Activated naive CD8-positive, alpha-beta T cell (primary cell): ENCODE measurements at regions not wholly inside any gene's neighbourhood (a gene's known extent, or its start where the extent isn't known, plus 50 kb on each side); places are given as distances from the start of the nearest gene placed in this dataset.
A peak's percentile ranks its signal among the peaks of the same experiment; 100 is the strongest.

Experiments used
- H3K27ac Mint-ChIP-seq: one replicate; pipeline ENCODE4 v1.8.0; 2021; ENCODE audit warnings: mixed read lengths
- H3K27me3 Mint-ChIP-seq: one replicate; pipeline ENCODE4 v1.8.0; 2021; ENCODE audit warnings: mixed read lengths
- H3K36me3 Mint-ChIP-seq: one replicate; pipeline ENCODE4 v1.8.0; 2021; ENCODE audit warnings: mixed read lengths
- H3K4me1 Mint-ChIP-seq: one replicate; pipeline ENCODE4 v1.8.0; 2021; ENCODE audit warnings: low read depth, mixed read lengths
- H3K4me3 Mint-ChIP-seq: one replicate; pipeline ENCODE4 v1.8.0; 2021; ENCODE audit warnings: mild to moderate bottlenecking, mixed read lengths
- H3K9me3 Mint-ChIP-seq: one replicate; pipeline ENCODE4 v1.8.0; 2021; ENCODE audit warnings: low read depth, mixed read lengths

DNA sequence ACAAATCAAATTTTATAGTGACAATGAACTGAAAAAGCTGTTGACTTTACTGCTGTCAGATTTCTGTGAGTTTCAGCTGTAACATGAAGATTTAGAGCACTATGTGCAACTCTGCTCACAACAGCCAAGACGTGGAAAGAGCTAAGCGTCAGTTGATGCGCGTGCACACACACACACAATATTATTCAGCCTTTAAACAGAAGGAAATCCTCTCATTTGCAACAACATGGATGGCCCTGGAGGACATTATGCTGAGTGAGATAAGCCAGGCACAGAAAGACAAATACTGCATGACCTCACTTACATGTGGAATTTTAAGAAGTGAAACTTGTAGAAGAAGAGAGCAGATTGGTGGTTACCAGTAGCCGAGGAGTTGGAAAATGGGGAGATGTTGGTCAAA, 82.8 kb upstream of the FRMD4A start:
- no peak overlapping the region for H3K4me3 Mint-ChIP-seq
- peaks cover 41% of the 10 kb centered on the region for H3K27me3 Mint-ChIP-seq
- H3K9me3 Mint-ChIP-seq, result peaks cover 8% of the 10 kb centered on the region
- H3K4me1 Mint-ChIP-seq, result peaks cover 27% of the 10 kb centered on the region
- H3K36me3 Mint-ChIP-seq, result no peaks in the 10 kb centered on the region
- no peak overlapping the region for H3K27ac Mint-ChIP-seq

DNA sequence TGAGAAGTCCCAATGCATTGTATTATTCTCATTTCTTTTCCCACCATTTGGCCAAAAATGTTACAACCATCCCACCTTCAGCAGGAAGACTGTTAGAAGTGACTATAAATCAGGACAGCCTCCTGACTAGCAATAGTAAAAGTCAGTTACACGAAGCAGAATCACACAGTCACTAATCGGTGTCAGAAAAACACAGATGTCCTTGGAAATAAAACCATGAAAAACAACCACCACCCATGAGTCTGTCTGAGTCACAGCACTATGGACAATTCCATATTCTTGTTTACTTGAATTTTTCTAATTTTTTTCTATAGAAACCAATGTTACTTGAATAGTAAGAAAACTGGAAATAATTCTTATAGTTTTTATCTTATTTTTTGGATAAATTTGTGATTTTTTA, 81.9 kb upstream of the FRMD4A start:
- Mint-ChIP-seq H3K9me3 (peaks cover 8% of the 10 kb centered on the region), H3K4me3 (no peak overlapping the region), H3K27me3 (peaks cover 37% of the 10 kb centered on the region), H3K36me3 (no peaks in the 10 kb centered on the region), H3K27ac (no peak overlapping the region), H3K4me1 (peaks cover 33% of the 10 kb centered on the region)

DNA sequence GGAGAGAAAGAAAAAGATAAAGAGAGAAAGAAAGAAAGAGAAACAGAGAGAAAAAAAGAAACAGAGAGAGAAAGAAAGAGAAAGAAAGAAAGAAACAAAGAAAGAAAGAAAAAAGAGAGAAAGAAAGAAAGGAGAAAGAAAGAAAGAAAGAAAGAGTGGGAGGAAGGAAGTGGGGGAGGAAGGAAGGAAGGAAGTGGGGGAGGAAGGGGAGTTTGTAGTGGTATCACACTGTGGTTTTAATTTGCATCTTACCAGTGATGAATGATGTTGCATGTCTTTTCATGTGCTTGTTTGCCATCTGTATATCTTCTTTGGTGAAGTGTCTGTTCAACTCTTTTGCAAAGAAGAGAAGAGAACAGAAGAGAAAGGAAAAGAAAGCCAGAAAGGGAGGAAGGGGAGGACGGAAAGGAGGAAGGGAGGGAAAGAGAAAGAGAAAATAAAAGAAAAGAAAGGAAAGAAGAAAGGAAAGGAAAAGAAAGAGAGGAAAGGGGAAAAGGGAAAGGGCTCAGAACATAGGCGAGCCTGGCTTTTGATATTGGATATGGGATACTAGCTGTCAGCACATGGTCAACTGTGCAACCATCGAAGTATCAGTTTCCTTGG, 79.2 kb upstream of the FRMD4A start:
- Mint-ChIP-seq H3K4me1 (peaks cover 31% of the 10 kb centered on the region), H3K9me3 (peaks cover 8% of the 10 kb centered on the region), H3K27me3 (peaks cover 37% of the 10 kb centered on the region), H3K27ac (peak overlapping the region; percentile 96), H3K4me3 (peak overlapping the region; percentile 70), H3K36me3 (no peaks in the 10 kb centered on the region)

GRCh38 chr10:14409247-14409646, 78.5 kb upstream of the FRMD4A start:
- peaks cover 31% of the 10 kb centered on the region for H3K4me1 Mint-ChIP-seq

DNA sequence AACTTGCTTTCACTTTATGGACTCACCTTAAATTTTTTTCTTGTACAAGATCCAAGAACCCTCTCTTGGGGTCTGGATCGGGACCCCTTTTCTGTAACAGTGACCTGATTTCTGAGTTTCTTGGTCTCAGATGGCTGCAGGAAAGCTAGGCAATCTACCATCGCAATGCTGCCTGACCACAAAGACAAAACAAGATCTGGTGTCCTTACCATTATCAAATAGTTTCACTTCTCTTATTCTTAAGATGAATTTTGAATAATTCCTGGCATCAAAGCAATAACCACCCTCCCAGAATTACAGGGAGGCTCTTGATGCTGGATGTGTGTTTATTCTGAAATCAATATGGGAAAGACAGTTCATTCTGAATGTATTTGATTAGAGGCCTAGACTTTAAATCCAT, 77.4 kb upstream of the FRMD4A start:
- Mint-ChIP-seq H3K36me3 (no peaks in the 10 kb centered on the region), H3K9me3 (peaks cover 8% of the 10 kb centered on the region), H3K4me3 (no peak overlapping the region), H3K27me3 (peaks cover 34% of the 10 kb centered on the region), H3K4me1 (peaks cover 31% of the 10 kb centered on the region), H3K27ac (no peak overlapping the region)

More at GRCh38 chr10:14409247-14409646, 78.5 kb upstream of the FRMD4A start:
- Mint-ChIP-seq H3K36me3 (no peaks in the 10 kb centered on the region), H3K27ac (peak overlapping the region; percentile 96), H3K4me3 (peak overlapping the region; percentile 51), H3K27me3 (peaks cover 38% of the 10 kb centered on the region), H3K9me3 (peaks cover 8% of the 10 kb centered on the region)

GRCh38 chr10:14407567-14407966, 76.8 kb upstream of the FRMD4A start:
- Mint-ChIP-seq H3K27me3 (peaks cover 35% of the 10 kb centered on the region), H3K27ac (no peak overlapping the region), H3K4me1 (peaks cover 31% of the 10 kb centered on the region), H3K9me3 (peaks cover 8% of the 10 kb centered on the region), H3K36me3 (no peaks in the 10 kb centered on the region), H3K4me3 (no peak overlapping the region)

DNA sequence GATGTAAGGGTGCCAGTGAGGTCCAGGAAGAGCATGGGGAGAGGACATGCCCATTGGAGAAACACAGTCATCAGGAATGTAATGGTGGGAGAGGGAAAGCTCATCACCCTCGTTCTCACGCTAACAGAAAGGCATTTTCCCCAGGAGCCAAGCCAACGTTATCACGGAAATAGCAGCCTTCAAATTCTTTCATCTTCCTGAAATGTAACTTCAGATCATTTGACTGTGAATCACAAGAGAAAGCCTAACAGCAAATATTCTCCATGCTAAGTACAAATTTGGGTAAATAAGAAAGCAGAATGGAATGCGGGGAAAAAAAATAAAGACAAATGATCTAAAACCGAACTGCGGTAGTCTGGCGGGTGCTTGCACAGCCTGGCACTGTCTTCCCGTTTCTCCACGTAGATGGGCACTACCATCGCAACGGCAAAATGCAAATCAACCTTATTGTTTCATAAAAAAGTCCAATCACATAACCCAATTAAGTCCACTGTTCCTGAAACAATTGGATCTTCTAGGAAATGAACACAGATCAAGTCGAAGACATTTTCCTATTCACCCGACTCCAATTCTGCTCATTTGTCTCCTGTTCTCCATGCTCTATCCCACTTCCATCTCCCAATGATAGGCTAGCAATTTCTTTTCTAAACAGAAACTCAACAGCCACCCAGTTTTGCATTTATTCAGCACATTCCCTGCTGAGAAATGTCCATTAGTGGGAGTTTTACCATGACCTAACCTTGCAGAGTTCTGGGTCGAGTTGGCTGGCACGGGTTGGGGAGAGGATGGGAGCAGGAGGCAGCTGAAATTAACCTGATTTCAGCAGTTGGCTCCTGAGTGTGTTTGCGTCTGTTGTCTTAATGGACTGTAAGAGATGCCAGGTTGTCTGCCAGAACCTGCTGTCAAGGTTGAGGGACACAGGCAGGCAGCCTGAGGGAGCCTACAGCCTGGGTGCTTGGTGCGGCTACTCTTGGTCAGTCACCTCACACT, 74.6 kb upstream of the FRMD4A start:
- H3K4me1 Mint-ChIP-seq, result peaks cover 25% of the 10 kb centered on the region
- H3K9me3 Mint-ChIP-seq, result peaks cover 8% of the 10 kb centered on the region
- H3K27me3 Mint-ChIP-seq, result peaks cover 34% of the 10 kb centered on the region
- H3K27ac Mint-ChIP-seq, result no peak overlapping the region
- no peaks in the 10 kb centered on the region for H3K36me3 Mint-ChIP-seq
- no peak overlapping the region for H3K4me3 Mint-ChIP-seq

DNA sequence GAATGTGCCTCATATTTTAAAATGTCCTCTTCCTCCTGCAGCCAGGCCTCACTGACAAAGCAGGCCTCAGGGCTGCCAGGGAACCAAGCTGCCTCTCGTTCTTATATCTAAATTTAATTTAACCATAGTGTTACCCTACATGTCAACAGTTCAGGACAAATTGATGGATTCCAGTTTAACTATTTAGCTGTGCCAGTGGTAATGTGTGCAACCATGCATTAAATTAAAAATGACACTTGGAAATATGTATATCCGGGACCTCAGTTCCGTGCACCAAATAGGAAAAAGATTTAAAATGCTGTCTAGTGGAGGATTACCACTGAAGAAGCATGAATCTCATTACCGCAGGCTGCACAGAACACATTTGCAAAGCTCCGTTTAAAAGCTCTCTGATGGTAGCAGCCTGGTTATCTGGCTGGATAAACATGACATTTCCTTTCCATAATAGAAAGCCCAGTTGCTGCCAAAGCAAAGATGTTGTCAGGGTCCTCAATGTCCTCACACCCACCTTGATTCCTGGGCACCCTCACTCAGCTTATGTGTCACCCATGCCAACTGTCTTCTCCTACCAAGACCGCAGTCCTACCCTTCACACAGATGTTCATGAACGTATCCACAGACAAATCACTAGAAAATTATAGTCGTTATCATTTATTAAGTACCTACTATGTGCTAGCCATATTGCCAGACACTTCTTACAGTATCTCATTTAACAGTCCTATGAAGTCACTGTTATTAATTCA, 73.3 kb upstream of the FRMD4A start:
- Mint-ChIP-seq H3K4me1 (peaks cover 11% of the 10 kb centered on the region), H3K36me3 (no peaks in the 10 kb centered on the region), H3K9me3 (no peaks in the 10 kb centered on the region), H3K27me3 (peaks cover 38% of the 10 kb centered on the region), H3K27ac (no peak overlapping the region), H3K4me3 (no peak overlapping the region)

- H3K4me3 Mint-ChIP-seq, result no peak overlapping the region
- H3K27ac Mint-ChIP-seq, result no peak overlapping the region
- H3K36me3 Mint-ChIP-seq, result no peaks in the 10 kb centered on the region
- H3K27me3 Mint-ChIP-seq, result peaks cover 38% of the 10 kb centered on the region
- peaks cover 4% of the 10 kb centered on the region for H3K4me1 Mint-ChIP-seq
- no peaks in the 10 kb centered on the region for H3K9me3 Mint-ChIP-seq
Measured at GRCh38 chr10:14403359-14403758, 72.6 kb upstream of the FRMD4A start.

GRCh38 chr10:14399641-14400040, 68.9 kb upstream of the FRMD4A start:
- H3K4me3 Mint-ChIP-seq, result no peak overlapping the region
- peaks cover 21% of the 10 kb centered on the region for H3K27me3 Mint-ChIP-seq
- H3K36me3 Mint-ChIP-seq, result no peaks in the 10 kb centered on the region
- no peak overlapping the region for H3K27ac Mint-ChIP-seq
- H3K4me1 Mint-ChIP-seq, result no peaks in the 10 kb centered on the region
- no peaks in the 10 kb centered on the region for H3K9me3 Mint-ChIP-seq

- H3K27ac Mint-ChIP-seq, result no peak overlapping the region
- no peak overlapping the region for H3K4me3 Mint-ChIP-seq
- no peaks in the 10 kb centered on the region for H3K9me3 Mint-ChIP-seq
- H3K36me3 Mint-ChIP-seq, result peaks cover 2% of the 10 kb centered on the region
- H3K4me1 Mint-ChIP-seq, result peaks cover 3% of the 10 kb centered on the region
- H3K27me3 Mint-ChIP-seq, result peaks cover 7% of the 10 kb centered on the region
Measured at GRCh38 chr10:14397066-14397465, 66.3 kb upstream of the FRMD4A start.

- Mint-ChIP-seq H3K36me3 (peaks cover 2% of the 10 kb centered on the region), H3K9me3 (no peaks in the 10 kb centered on the region), H3K4me3 (no peak overlapping the region), H3K27me3 (peaks cover 4% of the 10 kb centered on the region), H3K27ac (no peak overlapping the region), H3K4me1 (peaks cover 3% of the 10 kb centered on the region)
Measured at GRCh38 chr10:14396411-14397048, 65.8 kb upstream of the FRMD4A start.

DNA sequence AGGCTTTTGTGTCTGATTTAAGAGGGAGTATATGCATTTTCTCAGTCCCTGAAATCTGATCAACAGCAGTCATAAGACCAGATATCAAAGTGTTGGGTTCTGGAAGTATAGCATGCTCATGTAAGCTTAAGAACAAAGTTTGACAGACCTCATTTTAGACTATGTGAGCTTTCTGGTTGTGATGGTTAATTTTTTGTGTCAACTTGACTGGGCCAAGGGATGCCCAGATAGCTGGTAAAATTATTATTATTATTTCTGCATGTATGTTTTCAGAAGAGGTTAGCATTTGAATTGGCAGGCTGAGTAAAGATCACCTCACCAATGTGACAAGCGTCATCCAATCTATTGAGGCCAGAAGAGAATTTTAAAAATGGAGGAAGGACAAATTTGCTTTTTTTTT, 63.5 kb upstream of the FRMD4A start:
- H3K4me1 Mint-ChIP-seq, result peaks cover 22% of the 10 kb centered on the region
- H3K4me3 Mint-ChIP-seq, result no peak overlapping the region
- no peaks in the 10 kb centered on the region for H3K27me3 Mint-ChIP-seq
- peaks cover 5% of the 10 kb centered on the region for H3K9me3 Mint-ChIP-seq
- H3K27ac Mint-ChIP-seq, result no peak overlapping the region
- H3K36me3 Mint-ChIP-seq, result peaks cover 11% of the 10 kb centered on the region

- Mint-ChIP-seq H3K9me3 (peaks cover 5% of the 10 kb centered on the region), H3K27me3 (peaks cover 4% of the 10 kb centered on the region), H3K4me1 (peaks cover 34% of the 10 kb centered on the region), H3K4me3 (no peak overlapping the region), H3K36me3 (peaks cover 14% of the 10 kb centered on the region), H3K27ac (peak overlapping the region; percentile 90)
Measured at GRCh38 chr10:14391342-14391741, 60.6 kb upstream of the FRMD4A start.
